IMR-90 (cell line): ENCODE measurements at regions not wholly inside any gene's neighbourhood (a gene's known extent, or its start where the extent isn't known, plus 50 kb on each side); places are given as distances from the start of the nearest gene placed in this dataset.

Experiments
- ATAC-seq: fragments of 200-7000 bp; cut with Tn5 transposase; 2 replicates; pipeline ENCODE4 v1.9.1; 2020; ENCODE audit warnings: low read depth, mild to moderate bottlenecking, moderate library complexity
- BruUV-seq: library from RNA; stranded (reverse); fragments of 400-500 nt; replicated peaks from 2 replicates; lab custom pipeline; 2021; lab: Mats Ljungman, UMichigan
- CTCF ChIA-PET: fragments of 300-600 bp; formaldehyde crosslinking; extraction: SDS; loops from one replicate; lab custom pipeline; 2021; ENCODE audit warnings: antibody characterized with exemption; lab: Yijun Ruan, JAX
- POLR2A ChIA-PET: fragments of 300-600 bp; sonication (Branson Sonifier 250); formaldehyde crosslinking; loops from one replicate; lab custom pipeline; 2022; ENCODE audit warnings: antibody characterized with exemption; ENCODE audit not compliant: unreplicated experiment; lab: Charles Lee
- DNase-seq: peaks from one replicate; pipeline ENCODE4 v3.0.0; 2013
- H2AFZ ChIP-seq: replicated peaks from 2 replicates; pipeline ENCODE3; 2013; ENCODE audit warnings: low read length, mild to moderate bottlenecking; ENCODE audit not compliant: poor library complexity
- H2AK5ac ChIP-seq: 2 replicates; pipeline ENCODE4 v1.6.1; 2013; ENCODE audit warnings: low read depth, low read length, inconsistent platforms
- H2AK9ac ChIP-seq: replicated peaks from 2 replicates; pipeline ENCODE3; 2013; ENCODE audit warnings: mild to moderate bottlenecking, low read depth, low read length, moderate library complexity; ENCODE audit not compliant: poor library complexity
- H2BK120ac ChIP-seq: 2 replicates; pipeline ENCODE4 v1.6.1; 2013; ENCODE audit warnings: low read depth, low read length, inconsistent platforms
- H2BK15ac ChIP-seq: 3 replicates; pipeline ENCODE4 v1.6.1; 2013; ENCODE audit warnings: low read depth, low read length, inconsistent platforms
- H2BK20ac ChIP-seq: 2 replicates; pipeline ENCODE4 v1.6.1; 2013; ENCODE audit warnings: low read depth, mild to moderate bottlenecking, inconsistent platforms, low read length, moderate library complexity
- H2BK5ac ChIP-seq: 2 replicates; pipeline ENCODE4 v1.6.1; 2013; ENCODE audit warnings: mild to moderate bottlenecking, low read depth, low read length, inconsistent platforms; ENCODE audit not compliant: poor library complexity, severe bottlenecking
- H3K14ac ChIP-seq: replicated peaks from 2 replicates; pipeline ENCODE4 v1.6.1; 2013; ENCODE audit warnings: low read depth, low read length, inconsistent platforms
- H3K18ac ChIP-seq: 2 replicates; pipeline ENCODE4 v1.6.1; 2013; ENCODE audit warnings: low read depth, low read length, control low read depth
- H3K23ac ChIP-seq: 2 replicates; pipeline ENCODE4 v1.6.1; 2013; ENCODE audit warnings: low read depth, low read length, inconsistent platforms
- H3K27ac ChIP-seq: 2 replicates; pipeline ENCODE4 v1.5.1; 2013; ENCODE audit warnings: mild to moderate bottlenecking, control low read depth, low read length; ENCODE audit not compliant: insufficient read depth
- H3K27me3 ChIP-seq: 2 replicates; pipeline ENCODE4 v1.6.1; 2013; ENCODE audit warnings: low read length; ENCODE audit not compliant: control insufficient read depth, insufficient read depth
- H3K36me3 ChIP-seq: 2 replicates; pipeline ENCODE4 v1.6.1; 2013; ENCODE audit warnings: low read length, mixed read lengths; ENCODE audit not compliant: control insufficient read depth, insufficient read depth
- H3K4ac ChIP-seq: 2 replicates; pipeline ENCODE4 v1.6.1; 2013; ENCODE audit warnings: low read depth, low read length, inconsistent platforms
- H3K4me1 ChIP-seq: 2 replicates; pipeline ENCODE4 v1.6.1; 2013; ENCODE audit warnings: low read length, mixed read lengths; ENCODE audit not compliant: control insufficient read depth, insufficient read depth
- H3K4me2 ChIP-seq: 2 replicates; pipeline ENCODE4 v1.6.1; 2013; ENCODE audit warnings: low read depth, mild to moderate bottlenecking, control low read depth, low read length, moderate library complexity
- H3K4me3 ChIP-seq: 2 replicates; pipeline ENCODE4 v1.5.1; 2013; ENCODE audit warnings: low read depth, mild to moderate bottlenecking, control low read depth, low read length, moderate library complexity; ENCODE audit not compliant: insufficient read depth
- H3K56ac ChIP-seq: 2 replicates; pipeline ENCODE4 v1.6.1; 2013; ENCODE audit warnings: low read length, inconsistent platforms; ENCODE audit not compliant: insufficient read depth; ENCODE audit errors: extremely low read depth
- H3K79me1 ChIP-seq, 2 experiments: 2 replicates each; pipeline ENCODE4 v1.6.1; 2013; ENCODE audit warnings: low read length in 2 of 2, inconsistent platforms in 1 of 2, low read depth in 1 of 2
- H3K9ac ChIP-seq: 2 replicates; pipeline ENCODE4 v1.6.1; 2013; ENCODE audit warnings: low read depth, low read length, control low read depth
- H3K9me1 ChIP-seq: 2 replicates; pipeline ENCODE4 v1.6.1; 2013; ENCODE audit warnings: low read length, inconsistent platforms; ENCODE audit not compliant: insufficient read depth
- H3K9me3 ChIP-seq: 2 replicates; pipeline ENCODE4 v1.6.1; 2013; ENCODE audit warnings: low read length; ENCODE audit not compliant: control insufficient read depth, insufficient read depth
- H4K20me1 ChIP-seq: 2 replicates; pipeline ENCODE4 v1.6.1; 2013; ENCODE audit warnings: low read length, inconsistent platforms; ENCODE audit not compliant: insufficient read depth
- H4K5ac ChIP-seq: 2 replicates; pipeline ENCODE4 v1.6.1; 2013; ENCODE audit warnings: mild to moderate bottlenecking, low read depth, low read length, control low read depth
- H4K8ac ChIP-seq, 2 experiments: 2 replicates each; pipeline ENCODE4 v1.6.1; 2013; ENCODE audit warnings: low read depth in 2 of 2, low read length in 2 of 2, control low read depth in 1 of 2, inconsistent platforms in 1 of 2
- H4K91ac ChIP-seq: 2 replicates; pipeline ENCODE4 v1.6.1; 2013; ENCODE audit warnings: low read depth, low read length, inconsistent platforms; ENCODE audit not compliant: insufficient read depth
- CHD1 ChIP-seq: IDR thresholded peaks from 2 replicates; pipeline ENCODE4 v1.6.1; 2012; ENCODE audit warnings: low read depth, low read length, improper control_type of control experiment
- FOS ChIP-seq: fragments of 150-350 bp; IDR thresholded peaks from 2 replicates; pipeline ENCODE4 v1.6.1; 2016; ENCODE audit warnings: low read depth, low read length
- MXI1 ChIP-seq: IDR thresholded peaks from 2 replicates; pipeline ENCODE4 v1.6.1; 2012; ENCODE audit warnings: low read depth, mild to moderate bottlenecking, low read length, moderate library complexity, borderline replicate concordance
- NFE2L2 ChIP-seq: fragments of 150-350 bp; IDR thresholded peaks from 2 replicates; pipeline ENCODE4 v1.6.1; 2016; ENCODE audit warnings: low read depth, mild to moderate bottlenecking, low read length
- POLR2A ChIP-seq: IDR thresholded peaks from 2 replicates; pipeline ENCODE4 v1.6.1; 2012; ENCODE audit warnings: mild to moderate bottlenecking, low read depth, low read length
- RAD21 ChIP-seq: IDR thresholded peaks from 2 replicates; pipeline ENCODE4 v1.6.1; 2012; ENCODE audit warnings: low read length, improper control_type of control experiment
- RFX5 ChIP-seq: IDR thresholded peaks from 2 replicates; pipeline ENCODE4 v1.8.0; 2012; ENCODE audit warnings: low read depth, mild to moderate bottlenecking, low read length, moderate library complexity
- SMC3 ChIP-seq: fragments of 150-350 bp; IDR thresholded peaks from 2 replicates; pipeline ENCODE4 v1.6.1; 2016; ENCODE audit warnings: low read depth, mild to moderate bottlenecking, antibody characterized with exemption, low read length, moderate library complexity
- WGBS, 2 experiments: methylation state at CpG; one replicate each; pipeline versions ENCODE4 v1.1.5 to v1.1.7; 2013; ENCODE audit warnings: missing lambda C conversion rate in 2 of 2; ENCODE audit not compliant: insufficient read length in 1 of 2; ENCODE audit errors: extremely low coverage in 2 of 2; 5-methylcytosine and 5-hydroxymethylcytosine counted together
- dilution Hi-C: fragments of 300-500 bp; cut with HindIII; formaldehyde crosslinking; loops from one replicate; pipeline ENCODE4 v1.14.3; 2018; ENCODE audit warnings: low sequenced_read_pairs; ENCODE audit not compliant: unreplicated experiment
- in situ Hi-C: fragments of 300-500 bp; cut with MboI; formaldehyde crosslinking; loops from 3 replicates; pipeline ENCODE4 v1.14.3; 2019; ENCODE audit warnings: low sequenced_read_pairs, inconsistent platforms, mixed read lengths
- intact Hi-C: fragments of 100-400 bp; cut with micrococcal nuclease; formaldehyde crosslinking; loops from 2 replicates; pipeline ENCODE4 v1.10.0; 2022
- TF ChIP-seq, protein P1 (sequence below): fragments of 150-350 bp; IDR thresholded peaks from 2 replicates; pipeline ENCODE4 v1.6.1; 2017; ENCODE audit warnings: mild to moderate bottlenecking, antibody characterized with exemption, low read length, low read depth
- TF ChIP-seq, protein P2 (sequence below): fragments of 150-350 bp; IDR thresholded peaks from 2 replicates; pipeline ENCODE4 v1.6.1; 2016; ENCODE audit warnings: low read depth, mild to moderate bottlenecking, low read length, moderate library complexity, borderline replicate concordance

DNA sequence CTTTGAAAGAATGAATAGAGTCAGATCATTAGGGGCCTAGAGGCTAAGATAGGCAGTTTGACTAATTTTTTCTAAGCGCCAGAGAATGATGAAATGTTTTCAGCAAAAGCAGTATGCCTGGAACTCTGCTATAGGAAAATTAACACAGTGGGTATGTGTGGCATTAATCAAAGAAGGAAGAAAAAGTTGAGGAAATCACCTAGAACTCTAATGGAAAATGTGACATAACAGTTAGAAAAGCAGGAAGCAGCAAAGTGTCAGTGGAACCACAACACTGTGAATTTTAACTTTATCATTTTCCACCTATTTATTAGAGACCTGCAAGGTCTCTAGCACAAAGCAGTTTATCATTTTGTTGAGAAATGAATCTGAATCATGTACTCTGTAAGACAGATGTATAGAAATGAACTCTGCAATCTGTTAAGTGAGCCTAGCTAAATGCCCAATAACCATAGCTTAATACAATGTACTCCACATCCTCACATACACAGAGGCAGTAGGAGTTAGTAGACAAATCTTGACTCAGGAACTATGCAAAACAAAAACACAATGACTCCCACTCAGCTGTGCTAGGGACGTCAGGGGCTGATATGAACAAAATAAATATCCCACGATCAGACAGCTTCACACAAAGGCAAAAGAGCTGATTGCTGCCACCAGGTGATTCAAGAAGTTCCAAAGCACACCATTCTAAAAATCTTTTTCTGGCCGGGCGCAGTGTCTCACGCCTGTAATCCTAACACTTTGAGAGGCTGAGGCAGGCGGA lies 500.7 kb upstream of the NFIA start:
- Histone ChIP-seq H3K9me3 (peaks cover 3% of the 10 kb centered on the region; the same call in 1 of the 2 replicates), H3K4me3 (no peak overlapping the region), H3K23ac (no peak overlapping the region), H2BK20ac (no peak overlapping the region), H2BK120ac (no peak overlapping the region), H3K4me1 (no peaks in the 10 kb centered on the region), H4K91ac (no peak overlapping the region), H2BK5ac (no peak overlapping the region), H2AK9ac (no peak overlapping the region), H3K4me2 (no peak overlapping the region), H3K18ac (no peak overlapping the region), H3K56ac (no peak overlapping the region), H2BK15ac (no peak overlapping the region), H3K14ac (no peak overlapping the region), H2AK5ac (no peak overlapping the region), H2AFZ (no peak overlapping the region), H3K9ac (no peak overlapping the region), H4K20me1 (no peaks in the 10 kb centered on the region), H3K36me3 (no peaks in the 10 kb centered on the region), H3K9me1 (no peaks in the 10 kb centered on the region), H3K27ac (no peak overlapping the region), H4K8ac (no peak overlapping the region), H3K79me1 (no peaks in the 10 kb centered on the region), H4K5ac (no peak overlapping the region), H3K27me3 (no peaks in the 10 kb centered on the region), H3K4ac (no peak overlapping the region)
- dilution Hi-C loops (no loop called here), in situ Hi-C loops (no loop called here), intact Hi-C loops (no loop called here)
- ChIA-PET POLR2A (interaction anchor here (0.6 kb wide), 1 partner anchor 10 kb away, joined by 3 read pairs; no protein-coding TSS in a partner anchor), CTCF (interaction anchor here (0.6 kb wide), 1 partner anchor 28 kb away, joined by 4 read pairs; no protein-coding TSS in a partner anchor)
- no peak for ATAC-seq
- no TSS peak for BruUV-seq
- 90% methylated on average over 2 of the region's 7 CpGs; no CpG with 5 or more reads in 1 of the 2 experiments for WGBS, 2 experiments
- TF ChIP-seq RAD21 (no peak), NFE2L2 (no peak), SMC3 (no peak), RFX5 (no peak), MXI1 (no peak), FOS (no peak), POLR2A (no peak), CHD1 (no peak)
- TF ChIP-seq, protein P1, sequence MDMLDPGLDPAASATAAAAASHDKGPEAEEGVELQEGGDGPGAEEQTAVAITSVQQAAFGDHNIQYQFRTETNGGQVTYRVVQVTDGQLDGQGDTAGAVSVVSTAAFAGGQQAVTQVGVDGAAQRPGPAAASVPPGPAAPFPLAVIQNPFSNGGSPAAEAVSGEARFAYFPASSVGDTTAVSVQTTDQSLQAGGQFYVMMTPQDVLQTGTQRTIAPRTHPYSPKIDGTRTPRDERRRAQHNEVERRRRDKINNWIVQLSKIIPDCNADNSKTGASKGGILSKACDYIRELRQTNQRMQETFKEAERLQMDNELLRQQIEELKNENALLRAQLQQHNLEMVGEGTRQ, result no peak
- TF ChIP-seq, protein P2, sequence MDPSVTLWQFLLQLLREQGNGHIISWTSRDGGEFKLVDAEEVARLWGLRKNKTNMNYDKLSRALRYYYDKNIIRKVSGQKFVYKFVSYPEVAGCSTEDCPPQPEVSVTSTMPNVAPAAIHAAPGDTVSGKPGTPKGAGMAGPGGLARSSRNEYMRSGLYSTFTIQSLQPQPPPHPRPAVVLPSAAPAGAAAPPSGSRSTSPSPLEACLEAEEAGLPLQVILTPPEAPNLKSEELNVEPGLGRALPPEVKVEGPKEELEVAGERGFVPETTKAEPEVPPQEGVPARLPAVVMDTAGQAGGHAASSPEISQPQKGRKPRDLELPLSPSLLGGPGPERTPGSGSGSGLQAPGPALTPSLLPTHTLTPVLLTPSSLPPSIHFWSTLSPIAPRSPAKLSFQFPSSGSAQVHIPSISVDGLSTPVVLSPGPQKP, result no peak
- no peak for DNase-seq
